HL-60 (cell line): ENCODE measurements at regions not wholly inside any gene's neighbourhood (a gene's known extent, or its start where the extent isn't known, plus 50 kb on each side); places are given as distances from the start of the nearest gene placed in this dataset.

ENCODE experiments used
- DNase-seq, 2 experiments: peaks; one replicate each; pipeline ENCODE4 v3.0.0-alpha.2; 2010 to 2020; ENCODE audit warnings: low read depth in 1 of 2, low spot score in 1 of 2
- H3K27ac ChIP-seq: fragments of 250-450 bp; sonication (Bioruptor Pico); replicated peaks from 2 replicates; pipeline ENCODE4 v1.5.1; 2020; ENCODE audit warnings: mild to moderate bottlenecking, moderate library complexity
- H3K27me3 ChIP-seq: fragments of 250-450 bp; sonication (Bioruptor Pico); 2 replicates; pipeline ENCODE4 v1.5.1; 2021; ENCODE audit warnings: mild to moderate bottlenecking, moderate library complexity; ENCODE audit not compliant: insufficient read depth, poor library complexity, severe bottlenecking
- H3K4me3 ChIP-seq: replicated peaks from 2 replicates; pipeline ENCODE4 v1.5.1; 2011; ENCODE audit warnings: mild to moderate bottlenecking, control low read depth, low read length; ENCODE audit not compliant: insufficient read depth
- GABPA ChIP-seq: IDR thresholded peaks from 2 replicates; pipeline ENCODE4 v1.6.1; 2012; ENCODE audit warnings: low read depth
- POLR2AphosphoS5 ChIP-seq: IDR thresholded peaks from 2 replicates; pipeline ENCODE4 v1.6.1; 2012; ENCODE audit warnings: low read depth
- REST ChIP-seq: IDR thresholded peaks from 2 replicates; pipeline ENCODE4 v1.6.1; 2012; ENCODE audit warnings: low read depth; ENCODE audit not compliant: insufficient replicate concordance
- SPI1 ChIP-seq: IDR thresholded peaks from 2 replicates; pipeline ENCODE4 v1.6.1; 2012; ENCODE audit warnings: low read depth, mild to moderate bottlenecking, borderline replicate concordance
- TF ChIP-seq, protein P1 (sequence below): IDR thresholded peaks from one replicate; pipeline ENCODE4 v1.5.1; 2011; ENCODE audit warnings: low read length, control low read depth, inconsistent platforms; ENCODE audit not compliant: insufficient read depth

DNA sequence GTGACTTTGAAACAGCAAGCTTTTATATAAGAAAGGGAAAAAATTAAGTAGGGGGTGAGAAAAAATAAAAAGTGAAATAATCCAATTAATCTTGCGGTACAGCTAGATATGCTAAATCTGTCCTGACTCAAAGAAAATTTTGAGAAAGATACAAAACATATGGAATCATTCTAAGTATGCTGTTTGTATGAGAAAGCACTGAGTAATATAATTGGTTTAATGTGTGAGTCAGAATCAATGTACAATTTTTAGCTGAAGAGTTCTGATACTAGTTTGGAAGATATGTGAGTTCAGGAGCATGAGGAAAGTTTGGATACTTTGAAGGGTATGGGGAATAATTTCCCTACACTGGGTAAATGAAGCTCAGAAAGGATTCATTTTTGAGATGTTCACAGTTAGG is 190.9 kb upstream of the RASSF8 start:
- no peak overlapping the region for H3K27ac ChIP-seq

GRCh38 chr12:25768151-25768550 is 190.3 kb upstream of the RASSF8 start:
- TF ChIP-seq REST = no peak
- TF ChIP-seq GABPA = no peak
- TF ChIP-seq POLR2AphosphoS5 = no peak
- TF ChIP-seq SPI1 = no peak
- TF ChIP-seq, protein P1, sequence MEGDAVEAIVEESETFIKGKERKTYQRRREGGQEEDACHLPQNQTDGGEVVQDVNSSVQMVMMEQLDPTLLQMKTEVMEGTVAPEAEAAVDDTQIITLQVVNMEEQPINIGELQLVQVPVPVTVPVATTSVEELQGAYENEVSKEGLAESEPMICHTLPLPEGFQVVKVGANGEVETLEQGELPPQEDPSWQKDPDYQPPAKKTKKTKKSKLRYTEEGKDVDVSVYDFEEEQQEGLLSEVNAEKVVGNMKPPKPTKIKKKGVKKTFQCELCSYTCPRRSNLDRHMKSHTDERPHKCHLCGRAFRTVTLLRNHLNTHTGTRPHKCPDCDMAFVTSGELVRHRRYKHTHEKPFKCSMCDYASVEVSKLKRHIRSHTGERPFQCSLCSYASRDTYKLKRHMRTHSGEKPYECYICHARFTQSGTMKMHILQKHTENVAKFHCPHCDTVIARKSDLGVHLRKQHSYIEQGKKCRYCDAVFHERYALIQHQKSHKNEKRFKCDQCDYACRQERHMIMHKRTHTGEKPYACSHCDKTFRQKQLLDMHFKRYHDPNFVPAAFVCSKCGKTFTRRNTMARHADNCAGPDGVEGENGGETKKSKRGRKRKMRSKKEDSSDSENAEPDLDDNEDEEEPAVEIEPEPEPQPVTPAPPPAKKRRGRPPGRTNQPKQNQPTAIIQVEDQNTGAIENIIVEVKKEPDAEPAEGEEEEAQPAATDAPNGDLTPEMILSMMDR = no peak
- H3K27me3 ChIP-seq = no peaks in the 10 kb centered on the region
- H3K27ac ChIP-seq = no peak overlapping the region
- no peak overlapping the region for H3K4me3 ChIP-seq
- DNase-seq = no peak

More for the DNA sequence above, 190.9 kb upstream of the RASSF8 start:
- DNase-seq = no peak
- TF ChIP-seq REST = no peak
- no peak for TF ChIP-seq GABPA
- no peak for TF ChIP-seq SPI1
- TF ChIP-seq POLR2AphosphoS5 = no peak
- TF ChIP-seq, protein P1 = no peak
- no peak overlapping the region for H3K4me3 ChIP-seq
- no peaks in the 10 kb centered on the region for H3K27me3 ChIP-seq

DNA sequence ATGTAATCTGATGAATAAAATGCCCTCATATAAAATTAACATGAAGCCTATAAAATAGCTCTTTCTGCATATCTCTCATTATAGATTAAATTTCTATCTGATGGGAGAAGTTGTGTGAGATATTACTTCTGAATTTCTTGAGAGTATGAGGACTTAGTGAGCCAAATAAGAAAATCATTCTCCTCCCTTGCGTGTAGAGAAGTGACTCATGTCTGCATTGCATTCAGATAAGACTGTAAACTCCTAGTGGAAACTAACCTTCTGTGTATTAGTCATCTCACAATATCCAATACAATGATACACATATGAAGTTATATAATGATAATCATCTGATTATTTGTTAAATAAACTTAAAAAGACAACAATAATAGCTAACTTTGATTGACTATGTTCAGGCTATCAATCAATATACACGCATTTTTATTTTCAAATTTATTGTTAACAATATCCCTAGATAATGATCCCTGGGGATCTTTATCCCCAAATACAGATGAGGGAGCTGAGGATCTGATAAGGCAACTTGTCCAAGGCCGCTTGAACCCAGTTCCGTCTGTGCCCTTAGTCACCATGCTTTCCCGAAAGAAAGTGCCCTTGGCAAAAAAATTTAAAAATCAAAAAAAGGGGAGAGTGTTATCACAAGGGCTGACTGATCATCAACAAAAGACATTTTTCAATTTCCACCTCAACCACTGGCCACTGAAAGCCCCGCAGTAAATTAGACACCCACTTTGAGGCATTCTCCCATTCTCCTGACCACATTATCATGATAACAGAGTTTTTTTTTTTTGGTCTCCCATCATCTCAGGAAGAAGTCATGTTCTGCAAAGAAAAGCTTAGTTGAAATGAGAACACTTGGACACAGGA is 189.2 kb upstream of the RASSF8 start:
- Histone ChIP-seq H3K27me3 (no peaks in the 10 kb centered on the region), H3K27ac (no peak overlapping the region), H3K4me3 (no peak overlapping the region)
- TF ChIP-seq POLR2AphosphoS5 (no peak), SPI1 (no peak), GABPA (no peak), REST (no peak)
- TF ChIP-seq, protein P1 = no peak
- DNase-seq = no peak
